WI38 (cell line): ENCODE measurements at regions not wholly inside any gene's neighbourhood (a gene's known extent, or its start where the extent isn't known, plus 50 kb on each side); places are given as distances from the start of the nearest gene placed in this dataset.

ENCODE experiments used
- H3K4me3 ChIP-seq: 2 replicates; pipeline ENCODE4 v1.5.1; 2011; ENCODE audit warnings: low read depth, mild to moderate bottlenecking, control low read depth, low read length
- CTCF ChIP-seq: IDR thresholded peaks from 2 replicates; pipeline ENCODE4 v1.5.1; 2012; ENCODE audit warnings: low read depth, mild to moderate bottlenecking, control low read depth, low read length

- no peak for TF ChIP-seq CTCF
- no peak overlapping the region for H3K4me3 ChIP-seq
These were observed 176.7 kb downstream of the GNAI1 start for GRCh38 chr7:80311313-80311712.

- no peak for TF ChIP-seq CTCF
- H3K4me3 ChIP-seq: no peak overlapping the region
These were observed 175.4 kb downstream of the GNAI1 start for GRCh38 chr7:80309971-80310549.

GRCh38 chr7:80309377-80309776 lies 174.7 kb downstream of the GNAI1 start:
- TF ChIP-seq CTCF: no peak
- H3K4me3 ChIP-seq: no peak overlapping the region

DNA sequence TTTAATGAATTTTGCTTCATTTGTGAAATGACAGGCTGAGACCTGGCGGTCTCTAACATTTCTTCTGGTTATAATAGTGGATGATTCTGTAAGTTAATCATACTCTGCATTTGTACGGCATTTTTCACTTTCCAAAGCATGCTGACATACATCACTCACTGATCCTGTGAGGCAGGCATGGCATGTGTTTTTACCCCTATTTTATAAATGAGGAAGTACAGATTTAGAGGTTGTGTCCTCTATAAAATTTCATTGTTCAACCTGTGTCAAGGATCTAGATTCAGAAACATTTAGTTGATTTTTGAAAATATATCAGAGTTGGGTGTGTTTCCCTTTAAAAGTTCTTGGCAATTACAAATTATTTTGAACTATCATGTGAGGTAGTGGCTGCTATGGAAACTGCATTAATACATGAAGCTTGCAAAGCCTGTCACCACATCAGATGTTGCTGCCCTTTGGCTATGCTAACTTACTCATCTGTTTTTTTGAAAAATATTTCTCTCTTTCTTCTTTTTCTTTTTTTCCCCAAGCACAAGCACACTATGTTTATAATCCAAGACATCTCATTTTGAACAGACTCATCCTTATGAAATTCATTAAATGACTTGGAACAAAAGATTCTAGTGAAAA lies 172.7 kb downstream of the GNAI1 start:
- TF ChIP-seq CTCF: no peak
- no peak overlapping the region for H3K4me3 ChIP-seq

GRCh38 chr7:80303315-80303714 lies 168.7 kb downstream of the GNAI1 start:
- TF ChIP-seq CTCF: no peak
- no peak overlapping the region for H3K4me3 ChIP-seq

- no peak for TF ChIP-seq CTCF
- no peak overlapping the region for H3K4me3 ChIP-seq
These were observed 168.0 kb downstream of the GNAI1 start for GRCh38 chr7:80302636-80303035.

- TF ChIP-seq CTCF: no peak
These were observed 167.4 kb downstream of the GNAI1 start for GRCh38 chr7:80302078-80302477.

More at GRCh38 chr7:80302078-80302477, 167.4 kb downstream of the GNAI1 start:
- no peak overlapping the region for H3K4me3 ChIP-seq
